ENCODE measurements at regions not wholly inside any gene's neighbourhood (a gene's known extent, or its start where the extent isn't known, plus 50 kb on each side); places are given as distances from the start of the nearest gene placed in this dataset.

DNA sequence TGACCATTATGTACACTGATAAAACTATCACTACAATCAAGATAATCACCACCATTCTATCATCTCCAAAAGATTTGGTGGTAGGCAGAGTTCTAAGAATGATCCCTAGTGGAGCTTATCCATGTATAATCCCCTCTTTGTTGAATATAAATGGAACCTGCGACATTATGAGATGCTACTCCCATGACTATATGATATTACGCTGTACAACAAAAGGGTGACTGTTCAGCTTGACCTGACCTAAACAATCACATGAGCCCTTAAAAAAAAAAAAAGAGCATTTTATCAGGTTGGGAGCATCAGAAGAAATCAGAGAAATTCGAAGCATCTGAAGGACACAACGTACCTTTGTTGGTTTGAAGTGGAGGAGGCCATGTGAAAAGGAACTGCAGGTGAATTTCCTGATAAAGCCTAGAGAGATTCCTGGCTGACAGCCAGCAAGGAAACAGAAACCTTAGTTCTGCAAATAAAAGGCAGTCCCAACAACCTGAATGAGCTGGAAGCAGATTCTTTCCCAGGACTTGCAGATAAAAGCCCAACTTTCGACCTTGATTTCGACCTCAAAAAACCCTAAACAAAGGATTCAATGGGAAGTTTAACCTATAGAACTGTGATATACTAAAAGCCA, 270.7 kb downstream of the ADRA2A start:
- peak; percentile 76 for DNase-seq (ENCODE audit: low spot score)

DNA sequence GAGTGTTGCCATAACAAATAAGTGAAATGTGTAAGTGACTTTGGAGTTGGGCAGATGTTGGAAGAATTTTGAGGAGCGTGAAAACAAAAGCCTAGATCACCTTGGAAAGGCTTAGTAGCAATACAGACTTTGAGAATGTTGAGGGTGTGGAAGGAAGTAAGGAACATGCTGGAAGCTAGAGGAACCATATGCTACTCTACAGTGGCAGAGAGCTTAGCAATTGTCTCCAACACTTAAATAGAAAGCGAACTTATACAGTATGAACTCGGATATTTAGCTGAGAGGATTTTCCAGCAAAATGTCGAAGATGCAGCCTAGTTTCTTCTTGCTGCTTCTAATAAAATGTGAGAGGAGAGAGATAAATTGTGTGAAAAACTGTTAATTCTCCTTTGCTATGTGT, 271.2 kb downstream of the ADRA2A start:
- no peak for DNase-seq (ENCODE audit: low spot score)

DNA sequence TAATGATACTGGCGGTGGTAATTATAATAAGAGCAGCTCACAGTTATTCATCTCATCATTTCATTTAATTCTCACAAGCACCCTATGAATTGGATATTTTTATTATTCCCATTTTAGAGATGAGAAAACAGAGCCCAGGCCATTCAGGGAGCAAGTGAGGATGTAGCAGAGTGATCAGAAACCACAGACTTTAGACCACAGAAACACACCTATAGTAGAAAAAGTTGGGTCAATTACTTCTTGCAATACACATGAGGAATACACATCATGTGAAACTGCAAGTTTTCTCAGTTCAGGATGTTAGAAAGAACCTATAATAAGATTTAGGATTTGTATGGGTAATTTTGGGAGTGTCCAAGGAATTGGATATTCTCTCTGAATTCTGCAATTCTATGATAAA, 278.0 kb downstream of the ADRA2A start:
- DNase-seq (ENCODE audit: low spot score): no peak

DNA sequence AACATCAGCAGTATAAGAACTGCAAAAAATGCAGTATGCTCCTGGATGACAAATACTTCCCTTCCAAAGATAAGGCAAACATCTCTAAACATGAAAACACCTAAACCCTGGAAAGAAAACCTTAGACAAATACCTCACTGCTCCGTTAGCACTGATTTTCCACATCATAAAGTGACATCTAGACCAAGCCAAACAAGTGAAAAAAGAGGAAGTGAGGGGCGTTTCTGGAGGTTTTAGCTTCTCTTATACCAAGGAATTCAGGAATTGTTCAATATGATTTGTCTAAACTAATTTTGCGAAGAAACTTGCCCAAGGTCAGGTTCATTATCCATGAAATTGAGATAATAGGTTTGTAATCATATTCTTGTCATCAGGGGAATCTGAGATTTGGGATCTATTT, 279.7 kb downstream of the ADRA2A start:
- DNase-seq (ENCODE audit: low spot score): no peak

DNA sequence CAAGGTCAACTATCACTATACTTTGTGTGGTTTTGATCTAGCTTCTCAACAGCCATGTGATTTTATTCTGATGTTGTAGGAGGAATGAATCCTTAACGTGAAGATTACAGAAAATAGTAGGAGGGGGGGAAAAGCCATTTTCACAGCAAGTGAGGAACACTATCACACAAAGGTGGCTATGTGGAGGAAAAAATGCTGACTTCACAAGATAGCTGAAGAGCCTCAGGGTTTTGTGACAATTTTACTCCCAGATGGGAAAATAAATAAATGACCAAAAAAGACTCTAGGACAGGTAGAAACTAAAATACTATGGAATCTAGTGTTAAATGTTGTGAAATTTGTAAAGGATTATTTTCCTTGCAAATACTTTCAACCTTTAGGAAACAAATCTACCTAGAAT, 281.0 kb downstream of the ADRA2A start:
- no peak for DNase-seq (ENCODE audit: low spot score)

DNA sequence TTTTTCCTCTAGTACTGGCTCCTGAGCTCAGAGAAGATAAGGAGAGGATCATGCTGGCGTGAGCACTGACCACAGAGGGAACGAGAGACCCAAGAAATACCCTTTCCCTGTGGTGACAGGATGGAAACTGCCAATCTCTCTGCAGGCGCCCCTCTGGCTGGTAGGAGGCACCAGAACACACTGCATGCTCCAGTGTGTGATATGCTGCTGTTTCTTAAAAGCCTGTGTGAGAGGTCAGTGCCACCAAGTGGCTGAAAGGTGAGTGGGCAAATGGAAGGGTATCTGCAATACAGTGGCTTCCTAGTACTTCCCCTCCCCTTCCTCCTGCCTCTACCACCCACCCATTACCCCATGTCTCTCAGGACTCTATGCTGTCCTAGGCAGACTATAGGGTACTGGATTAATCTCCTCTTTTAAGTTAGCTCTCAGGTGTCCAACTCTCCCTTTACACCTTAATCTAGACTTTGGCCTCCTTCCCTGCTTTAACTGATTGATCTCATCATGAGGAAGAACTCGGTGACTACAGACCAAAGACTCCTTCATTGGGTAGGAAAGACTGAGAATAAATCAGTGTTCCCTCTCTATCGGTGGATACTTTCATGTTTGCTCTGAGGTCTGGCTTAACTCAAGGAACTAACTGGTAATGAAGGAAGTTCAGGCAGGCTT, 283.6 kb downstream of the ADRA2A start:
- DNase-seq (ENCODE audit: low spot score): peak; percentile 68

DNA sequence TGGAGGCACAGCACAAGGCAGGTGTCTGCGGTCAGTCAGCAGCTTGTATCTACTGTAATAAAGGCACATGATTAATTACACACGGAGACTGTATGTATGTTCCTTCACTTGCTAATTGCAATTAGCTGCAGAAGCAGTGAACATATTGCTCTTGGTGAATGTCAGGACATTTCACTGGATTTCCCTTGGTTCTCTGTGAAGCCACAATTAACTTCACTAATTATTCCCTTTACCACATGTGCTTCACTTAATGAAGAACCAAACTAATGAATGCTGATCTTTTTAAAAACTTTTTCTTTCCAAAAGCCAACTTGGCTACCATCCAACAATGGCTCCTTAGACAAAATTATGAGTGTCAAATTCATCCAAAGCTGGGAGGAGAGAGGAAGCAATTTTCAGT, 290.7 kb downstream of the ADRA2A start:
- DNase-seq (ENCODE audit: low spot score): no peak

DNA sequence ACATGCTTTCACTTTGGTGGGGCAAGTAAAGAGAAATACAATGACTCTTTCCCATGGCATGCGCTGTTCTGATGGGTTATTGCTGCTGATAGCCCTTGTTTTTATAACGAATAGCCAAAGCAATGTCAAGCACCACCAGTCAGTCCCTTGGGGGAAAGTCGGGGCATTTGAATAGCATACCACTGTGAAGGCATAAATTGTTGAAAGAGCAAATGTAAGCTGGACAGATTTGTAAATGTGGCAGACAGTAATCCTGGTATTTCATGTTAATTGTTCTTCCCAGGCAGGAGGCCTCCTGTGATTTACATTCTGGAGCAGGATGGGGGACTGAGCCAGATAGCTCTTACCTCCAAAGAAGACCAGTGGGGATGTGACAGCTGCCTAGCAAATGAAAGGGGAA, 293.3 kb downstream of the ADRA2A start:
- no peak for DNase-seq (ENCODE audit: low spot score)

DNA sequence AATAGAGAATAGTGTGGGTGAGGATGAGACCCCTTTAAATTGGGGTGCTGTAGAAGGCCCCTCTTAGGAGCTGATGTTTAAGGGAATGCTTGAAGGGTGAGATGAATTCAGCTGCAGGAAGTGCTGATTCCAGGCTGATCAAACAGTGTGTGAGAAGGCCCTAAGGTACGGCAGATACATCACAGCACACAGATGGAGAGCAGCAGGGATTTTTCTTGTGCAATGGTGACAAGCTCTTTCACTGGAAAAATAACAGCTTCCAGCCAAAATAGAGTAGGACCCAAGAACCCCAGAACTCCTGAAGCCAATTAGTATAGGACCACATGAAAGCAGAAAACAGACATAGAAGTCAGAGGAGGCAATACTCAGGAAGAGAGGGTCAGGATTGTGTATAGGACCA, 296.9 kb downstream of the ADRA2A start:
- no peak for DNase-seq (ENCODE audit: low spot score)

DNA sequence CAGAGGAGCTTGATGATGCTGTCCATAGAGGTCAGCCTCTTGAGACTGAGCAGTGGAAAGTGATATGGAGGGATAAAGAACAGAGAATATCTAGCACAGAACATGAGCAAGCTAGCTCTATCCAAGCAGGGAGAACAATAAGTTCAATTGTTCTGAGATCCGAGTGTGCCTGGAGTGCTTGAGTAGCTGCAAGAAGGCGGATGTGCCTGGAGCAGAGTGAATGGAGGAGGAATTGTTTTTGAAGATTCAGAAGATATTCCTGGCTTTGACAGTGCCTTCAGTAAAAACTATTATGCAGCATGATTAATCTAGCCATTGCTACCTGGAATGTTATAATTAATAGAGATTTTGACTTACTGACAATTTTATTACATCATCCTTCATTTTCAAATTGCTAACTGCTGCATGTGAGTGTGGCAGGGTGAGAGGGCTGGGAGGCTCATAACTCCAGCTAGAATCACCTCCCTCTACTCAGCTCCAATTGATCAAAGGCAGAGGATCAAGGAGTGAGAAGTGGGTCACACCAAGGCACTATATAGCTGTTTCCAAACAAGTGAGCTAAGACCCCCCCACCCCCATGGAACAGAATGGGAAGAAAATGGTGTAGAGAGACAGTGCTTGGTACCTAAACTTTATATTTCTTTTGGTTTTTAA, 302.8 kb downstream of the ADRA2A start:
- no peak for DNase-seq (ENCODE audit: low spot score)

DNA sequence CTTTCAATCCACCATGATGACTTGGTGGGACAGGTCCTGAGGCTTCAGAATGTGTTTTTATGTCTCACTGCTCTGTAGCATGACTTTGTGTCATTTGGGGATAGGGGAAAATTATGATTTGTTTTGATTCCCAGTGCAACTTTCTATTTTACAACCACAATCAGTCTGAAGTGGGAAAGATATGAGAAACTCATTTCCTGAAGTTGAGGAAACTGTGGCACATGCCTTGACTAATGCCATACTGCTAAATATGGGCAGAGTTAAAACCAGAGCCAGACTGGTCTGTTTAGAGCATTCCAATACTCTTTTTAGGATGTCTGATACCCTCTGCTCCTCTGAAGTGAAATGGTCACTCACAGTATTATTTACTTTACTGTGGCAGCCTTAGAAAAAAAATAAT, 307.7 kb downstream of the ADRA2A start:
- DNase-seq (ENCODE audit: low spot score): no peak

DNA sequence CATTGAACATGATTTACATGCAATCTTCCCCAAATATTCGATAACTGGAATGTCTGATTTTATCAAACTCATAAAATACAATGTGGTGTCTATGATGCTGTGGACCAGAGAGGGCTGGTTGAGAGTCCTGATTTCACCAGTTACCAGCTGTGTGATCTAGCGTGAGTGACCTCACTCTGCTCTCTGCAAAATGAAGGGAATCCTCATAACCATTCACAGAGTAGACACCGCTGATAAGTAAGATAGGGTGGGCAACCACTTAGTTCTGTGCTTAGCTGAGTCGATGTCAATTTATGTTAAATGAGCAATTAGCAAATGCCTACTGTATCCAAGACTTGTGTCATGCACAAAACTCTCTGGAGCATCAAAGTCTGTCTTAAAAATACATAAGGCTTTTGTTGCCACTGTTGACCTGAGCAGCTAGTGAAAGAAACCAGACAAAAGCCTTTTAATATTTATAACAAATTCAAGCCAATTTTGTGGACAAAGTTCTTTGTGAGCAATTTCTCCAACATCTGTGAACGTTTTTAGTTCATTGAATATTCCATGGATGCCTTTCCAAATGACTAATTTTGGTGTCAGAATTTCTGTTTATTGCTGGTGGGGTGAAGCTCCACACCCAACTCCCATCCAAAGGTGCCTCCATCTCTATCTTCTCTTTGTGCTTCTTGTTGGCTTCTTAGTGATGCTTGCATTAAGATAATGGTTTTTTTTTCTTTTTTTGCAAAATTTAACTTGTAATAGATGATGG, 314.2 kb downstream of the ADRA2A start:
- no peak for DNase-seq (ENCODE audit: low spot score)

DNA sequence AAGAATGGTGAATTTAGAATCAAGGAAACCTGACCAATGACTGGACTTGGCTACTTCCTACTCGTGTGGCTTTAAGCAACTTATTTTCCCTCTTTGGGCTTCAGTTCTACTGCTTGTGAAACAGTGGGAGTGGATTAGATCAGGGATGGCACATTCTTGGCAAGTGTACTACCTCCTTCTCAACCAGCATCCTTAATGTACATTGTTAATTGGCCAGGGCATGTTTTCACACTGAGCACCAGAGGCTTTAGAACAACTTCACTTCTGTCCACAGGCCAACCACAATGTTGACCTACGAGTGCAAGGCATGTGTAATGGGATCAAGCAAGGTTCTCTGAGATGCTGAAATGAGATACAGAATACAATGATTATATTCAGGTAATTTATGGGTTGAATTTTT, 315.3 kb downstream of the ADRA2A start:
- no peak for DNase-seq (ENCODE audit: low spot score)

DNA sequence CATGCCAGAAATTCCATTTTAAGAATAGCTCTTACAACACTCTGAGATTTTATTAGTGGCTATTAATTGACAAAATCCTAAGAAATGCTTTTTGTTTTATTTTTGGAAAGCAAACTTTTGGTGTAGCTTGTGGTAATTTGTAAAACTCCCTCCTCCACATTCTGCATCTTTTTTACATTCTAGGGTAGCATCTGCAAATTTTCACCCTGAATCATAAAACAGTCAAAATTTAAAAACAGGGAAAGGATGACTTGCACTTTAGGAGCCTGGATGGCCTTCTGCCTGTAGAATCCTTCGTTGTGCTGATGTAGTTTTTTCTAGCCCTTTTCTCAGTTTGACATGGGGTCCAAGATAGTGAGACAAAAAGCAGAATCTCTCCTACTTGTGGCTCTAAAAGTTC, 316.1 kb downstream of the ADRA2A start:
- no peak for DNase-seq (ENCODE audit: low spot score)

DNA sequence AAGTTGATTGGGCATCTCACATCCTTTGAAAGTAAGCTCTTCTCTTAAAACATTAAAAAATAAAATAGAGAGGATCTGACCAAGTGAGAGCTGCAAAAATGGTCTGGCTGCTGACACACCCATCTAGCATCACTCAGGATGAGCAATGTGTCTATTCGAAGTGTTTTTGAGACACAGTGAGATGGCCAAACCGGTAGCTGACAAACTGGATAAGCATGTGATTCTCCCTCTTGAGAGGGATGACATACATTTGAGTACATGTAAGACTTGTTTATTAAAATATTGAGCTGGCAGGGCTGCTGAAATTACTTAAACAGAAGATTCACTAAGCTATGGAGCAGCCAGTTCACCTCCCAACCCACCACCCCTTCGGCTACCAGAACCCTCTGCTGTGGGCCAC, 333.9 kb downstream of the ADRA2A start:
- no peak for DNase-seq (ENCODE audit: low spot score)

DNA sequence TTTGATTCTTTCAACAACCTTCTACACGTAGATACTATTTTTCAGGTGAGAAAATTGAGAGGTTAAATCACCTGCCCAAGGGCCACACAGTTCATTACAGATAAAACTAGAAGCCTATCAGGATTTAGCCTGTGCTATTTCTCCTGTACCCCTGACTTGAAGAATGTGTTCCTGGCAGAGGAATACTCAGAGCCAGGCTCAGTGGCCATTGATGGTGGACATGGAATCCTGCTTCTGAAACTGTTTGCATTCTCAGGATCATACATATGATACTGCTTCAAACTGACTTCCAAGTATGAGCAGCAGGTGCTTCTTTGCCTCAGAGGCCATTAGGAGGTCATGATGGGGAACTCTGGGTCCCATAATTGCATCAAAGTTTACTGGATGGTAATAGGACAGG, 348.6 kb downstream of the ADRA2A start:
- DNase-seq (ENCODE audit: low spot score): no peak

DNA sequence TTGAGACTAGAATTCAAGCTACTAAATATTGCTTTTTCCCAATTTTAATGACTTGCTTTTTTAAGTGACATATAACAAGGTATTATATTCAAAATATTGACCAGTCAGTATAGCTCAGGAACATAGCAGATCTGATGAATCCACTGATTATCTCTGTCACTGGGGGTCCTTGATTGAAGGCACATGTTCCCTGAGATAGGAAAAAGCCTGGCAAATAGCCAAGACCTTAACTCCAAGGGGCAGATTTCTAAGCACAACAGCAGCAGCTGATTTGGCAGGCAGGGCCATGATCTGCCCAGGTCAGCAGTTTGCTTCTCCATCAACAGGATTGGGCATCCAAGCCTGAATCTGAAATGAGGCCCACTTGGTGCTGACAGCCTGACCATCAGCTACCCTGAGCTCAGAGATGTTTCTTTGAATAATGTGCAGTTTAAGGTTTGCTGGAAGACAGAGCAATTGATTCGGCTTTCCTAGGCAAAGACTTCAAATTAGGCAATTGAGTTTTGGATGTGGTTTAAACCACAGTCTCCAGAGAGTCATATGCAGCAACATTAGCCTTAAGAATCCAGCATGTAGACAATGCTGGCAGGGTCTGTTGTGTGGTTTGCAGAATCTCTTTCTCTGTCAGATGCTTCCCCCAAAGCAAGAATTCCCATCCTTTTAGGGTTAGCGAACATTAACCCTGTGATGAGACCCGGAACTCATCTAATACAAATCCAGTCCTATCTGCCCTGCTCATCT, 352.6 kb downstream of the ADRA2A start:
- no peak for DNase-seq (ENCODE audit: low spot score)

DNA sequence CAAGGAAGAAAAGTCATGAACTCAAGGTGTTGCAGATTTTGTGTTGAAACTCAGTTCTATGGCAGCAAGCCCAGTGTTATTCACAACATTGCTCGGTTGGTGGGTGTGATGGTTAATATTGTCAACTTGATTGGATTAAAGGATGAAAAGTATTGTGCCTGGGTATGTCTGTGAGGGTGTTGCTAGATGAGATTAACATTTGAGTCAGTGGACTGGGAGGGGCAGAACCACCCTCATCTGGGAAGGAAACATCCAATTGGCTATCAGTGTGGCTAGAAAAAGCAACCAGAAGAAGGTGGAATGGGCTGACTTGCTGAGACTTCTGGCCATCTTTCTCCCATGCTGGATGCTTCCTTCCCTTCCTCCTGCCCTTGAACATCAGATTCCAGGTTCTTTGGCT, 353.2 kb downstream of the ADRA2A start:
- DNase-seq (ENCODE audit: low spot score): no peak

DNA sequence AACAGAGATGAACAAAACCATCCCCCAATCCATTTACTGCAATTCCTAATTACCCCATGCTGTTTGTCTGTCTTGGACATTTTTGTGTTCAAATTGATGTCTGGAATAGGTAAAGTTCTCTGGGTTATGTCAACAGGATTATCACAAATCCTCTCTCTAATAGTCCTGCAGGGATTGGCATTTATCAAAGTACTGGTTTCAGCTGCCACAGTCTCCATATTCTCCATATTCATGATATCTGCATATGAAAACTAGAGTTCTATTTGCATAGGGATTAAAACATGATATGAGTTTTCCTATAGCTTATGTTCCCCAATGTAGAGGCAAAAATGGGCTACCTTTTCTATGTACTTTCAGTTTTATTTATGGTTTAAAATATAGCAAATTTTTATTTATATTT, 355.8 kb downstream of the ADRA2A start:
- no peak for DNase-seq (ENCODE audit: low spot score)

DNA sequence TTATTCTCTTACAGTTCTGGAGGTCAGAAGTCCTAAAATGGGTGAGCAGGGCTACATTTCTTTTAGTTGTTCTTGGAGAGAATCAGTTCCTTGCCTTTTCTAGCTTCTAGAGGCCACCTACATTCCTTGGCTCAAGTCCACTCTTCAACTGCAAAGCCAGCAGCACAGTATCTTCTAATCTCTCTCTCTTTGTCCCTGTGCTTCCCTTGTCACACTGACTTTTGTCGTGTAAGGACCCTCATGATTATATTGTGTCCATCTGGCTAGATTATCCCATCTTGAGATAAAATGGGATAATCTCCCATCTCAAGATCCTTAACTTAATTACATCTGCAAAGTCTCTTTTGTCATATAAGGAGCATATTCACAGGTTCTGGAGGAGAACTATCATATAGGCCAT, 359.0 kb downstream of the ADRA2A start:
- DNase-seq (ENCODE audit: low spot score): no peak

DNA sequence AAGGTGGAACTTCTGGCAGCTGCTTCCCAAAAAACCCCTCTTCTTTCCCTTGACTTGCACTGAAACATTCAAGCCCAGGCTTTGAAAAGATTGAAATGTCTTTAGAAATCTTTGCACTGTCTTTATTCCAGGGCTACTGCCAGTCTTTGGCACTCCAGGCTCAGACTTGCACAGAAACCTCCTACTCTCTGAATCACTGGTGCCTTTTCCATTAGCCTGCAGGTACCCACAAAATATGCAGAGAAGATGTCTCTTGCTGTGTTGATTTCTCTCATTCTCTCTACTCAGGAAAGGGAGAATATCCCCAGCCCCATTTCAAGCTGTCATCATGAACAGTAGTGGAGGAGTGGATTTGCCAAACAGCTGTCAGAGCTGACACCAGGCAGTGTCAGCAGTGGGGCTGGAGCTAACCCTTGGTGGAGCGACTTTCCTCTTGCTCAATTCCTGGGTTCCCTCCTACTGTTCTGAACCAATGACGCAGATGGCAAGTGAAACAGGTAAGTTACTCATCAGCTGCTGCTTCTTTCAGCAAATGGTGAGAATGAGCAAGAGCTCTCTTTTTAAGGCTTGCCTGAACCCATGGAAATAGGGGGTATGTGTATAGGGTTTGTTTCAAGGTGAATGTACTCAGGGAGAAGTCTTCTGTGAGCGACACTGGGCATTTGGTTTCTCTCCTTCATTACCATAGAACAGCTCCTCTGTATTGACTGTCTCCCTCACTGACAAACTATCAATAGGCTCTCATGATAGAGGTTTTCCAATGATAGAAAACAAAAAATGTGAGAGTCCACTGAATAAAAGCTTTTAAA, 362.4 kb downstream of the ADRA2A start:
- no peak for DNase-seq (ENCODE audit: low spot score)

Data from HT-29 (cell line).